Panc1 (cell line): ENCODE measurements at regions not wholly inside any gene's neighbourhood (a gene's known extent, or its start where the extent isn't known, plus 50 kb on each side); places are given as distances from the start of the nearest gene placed in this dataset.

Experiments used
- SIN3A ChIP-seq: IDR thresholded peaks from 2 replicates; pipeline ENCODE4 v1.6.1; 2012; ENCODE audit warnings: low read depth, mild to moderate bottlenecking, low read length, moderate library complexity, borderline replicate concordance; ENCODE audit not compliant: insufficient read depth
- TF ChIP-seq, protein P1 (sequence below): fragments of 450-650 bp; IDR thresholded peaks from 2 replicates; pipeline ENCODE4 v1.5.1; 2017; ENCODE audit warnings: mild to moderate bottlenecking
- TF ChIP-seq, protein P2 (sequence below), 2 experiments: IDR thresholded peaks; 2 replicates each; pipeline ENCODE4 v1.6.1; 2011 to 2012; ENCODE audit warnings: low read depth in 2 of 2, control low read depth in 1 of 2, low read length in 1 of 2, mild to moderate bottlenecking in 1 of 2, moderate library complexity in 1 of 2; ENCODE audit not compliant: insufficient read depth in 1 of 2

DNA sequence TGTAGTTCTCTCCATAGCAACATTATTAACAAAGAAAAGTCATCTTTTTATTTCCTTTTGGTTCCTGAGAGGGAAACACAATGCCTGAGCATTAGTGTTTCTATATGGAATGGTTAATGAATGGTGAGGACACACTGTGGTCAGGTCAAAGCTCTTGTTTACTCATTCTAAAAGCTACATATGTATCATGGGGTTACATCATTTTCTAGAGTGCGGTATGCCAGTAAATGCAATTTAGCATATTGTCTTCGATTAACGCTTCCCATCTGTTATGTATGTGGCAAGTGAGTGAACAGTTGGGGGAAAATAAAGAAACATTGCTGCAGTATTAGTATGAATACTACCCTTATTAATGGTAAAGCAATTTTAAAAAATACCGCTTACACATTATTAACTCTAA is 1152.2 kb upstream of the SPRY2 start:
- TF ChIP-seq, protein P1, sequence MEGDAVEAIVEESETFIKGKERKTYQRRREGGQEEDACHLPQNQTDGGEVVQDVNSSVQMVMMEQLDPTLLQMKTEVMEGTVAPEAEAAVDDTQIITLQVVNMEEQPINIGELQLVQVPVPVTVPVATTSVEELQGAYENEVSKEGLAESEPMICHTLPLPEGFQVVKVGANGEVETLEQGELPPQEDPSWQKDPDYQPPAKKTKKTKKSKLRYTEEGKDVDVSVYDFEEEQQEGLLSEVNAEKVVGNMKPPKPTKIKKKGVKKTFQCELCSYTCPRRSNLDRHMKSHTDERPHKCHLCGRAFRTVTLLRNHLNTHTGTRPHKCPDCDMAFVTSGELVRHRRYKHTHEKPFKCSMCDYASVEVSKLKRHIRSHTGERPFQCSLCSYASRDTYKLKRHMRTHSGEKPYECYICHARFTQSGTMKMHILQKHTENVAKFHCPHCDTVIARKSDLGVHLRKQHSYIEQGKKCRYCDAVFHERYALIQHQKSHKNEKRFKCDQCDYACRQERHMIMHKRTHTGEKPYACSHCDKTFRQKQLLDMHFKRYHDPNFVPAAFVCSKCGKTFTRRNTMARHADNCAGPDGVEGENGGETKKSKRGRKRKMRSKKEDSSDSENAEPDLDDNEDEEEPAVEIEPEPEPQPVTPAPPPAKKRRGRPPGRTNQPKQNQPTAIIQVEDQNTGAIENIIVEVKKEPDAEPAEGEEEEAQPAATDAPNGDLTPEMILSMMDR, result no peak
- no peak for TF ChIP-seq SIN3A
- TF ChIP-seq, protein P2, sequence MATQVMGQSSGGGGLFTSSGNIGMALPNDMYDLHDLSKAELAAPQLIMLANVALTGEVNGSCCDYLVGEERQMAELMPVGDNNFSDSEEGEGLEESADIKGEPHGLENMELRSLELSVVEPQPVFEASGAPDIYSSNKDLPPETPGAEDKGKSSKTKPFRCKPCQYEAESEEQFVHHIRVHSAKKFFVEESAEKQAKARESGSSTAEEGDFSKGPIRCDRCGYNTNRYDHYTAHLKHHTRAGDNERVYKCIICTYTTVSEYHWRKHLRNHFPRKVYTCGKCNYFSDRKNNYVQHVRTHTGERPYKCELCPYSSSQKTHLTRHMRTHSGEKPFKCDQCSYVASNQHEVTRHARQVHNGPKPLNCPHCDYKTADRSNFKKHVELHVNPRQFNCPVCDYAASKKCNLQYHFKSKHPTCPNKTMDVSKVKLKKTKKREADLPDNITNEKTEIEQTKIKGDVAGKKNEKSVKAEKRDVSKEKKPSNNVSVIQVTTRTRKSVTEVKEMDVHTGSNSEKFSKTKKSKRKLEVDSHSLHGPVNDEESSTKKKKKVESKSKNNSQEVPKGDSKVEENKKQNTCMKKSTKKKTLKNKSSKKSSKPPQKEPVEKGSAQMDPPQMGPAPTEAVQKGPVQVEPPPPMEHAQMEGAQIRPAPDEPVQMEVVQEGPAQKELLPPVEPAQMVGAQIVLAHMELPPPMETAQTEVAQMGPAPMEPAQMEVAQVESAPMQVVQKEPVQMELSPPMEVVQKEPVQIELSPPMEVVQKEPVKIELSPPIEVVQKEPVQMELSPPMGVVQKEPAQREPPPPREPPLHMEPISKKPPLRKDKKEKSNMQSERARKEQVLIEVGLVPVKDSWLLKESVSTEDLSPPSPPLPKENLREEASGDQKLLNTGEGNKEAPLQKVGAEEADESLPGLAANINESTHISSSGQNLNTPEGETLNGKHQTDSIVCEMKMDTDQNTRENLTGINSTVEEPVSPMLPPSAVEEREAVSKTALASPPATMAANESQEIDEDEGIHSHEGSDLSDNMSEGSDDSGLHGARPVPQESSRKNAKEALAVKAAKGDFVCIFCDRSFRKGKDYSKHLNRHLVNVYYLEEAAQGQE (IDR thresholded peaks at IDR 0.05; ENCODE audit: insufficient read depth in 1 of 2, low read depth in 2 of 2, low read length in 1 of 2), result no peak
